ENCODE measurements at regions not wholly inside any gene's neighbourhood (a gene's known extent, or its start where the extent isn't known, plus 50 kb on each side); places are given as distances from the start of the nearest gene placed in this dataset.

- no peaks in the 10 kb centered on the region for H3K27me3 ChIP-seq (replicated peaks; ENCODE audit: insufficient read depth, low read depth, low read length, poor library complexity)
- no peak overlapping the region for H3K4me3 ChIP-seq (ENCODE audit: low read depth, low read length, poor library complexity, severe bottlenecking)
- intact Hi-C loops (cut with micrococcal nuclease; ENCODE audit: unreplicated experiment), result no loop called here
- CTCF ChIA-PET, result no interaction called here
- BruUV-seq (replicated peaks), result no TSS peak
- TF ChIP-seq CTCF (conservative IDR thresholded peaks at IDR 0.05; ENCODE audit: low read depth, low read length) (no peak), EZH2 (IDR thresholded peaks at IDR 0.05; ENCODE audit: borderline replicate concordance, low read depth, low read length, poor library complexity, severe bottlenecking) (no peak)
- POLR2A ChIA-PET (ENCODE audit: low non-redundant PET), result no interaction called here
- no peak overlapping the region for H3K27ac ChIP-seq (ENCODE audit: low read depth, low read length, poor library complexity, severe bottlenecking)
- H3K9me3 ChIP-seq (ENCODE audit: low read depth, low read length, poor library complexity, severe bottlenecking), result no peaks in the 10 kb centered on the region
- no peaks in the 10 kb centered on the region for H3K36me3 ChIP-seq (ENCODE audit: insufficient read depth, low read length, poor library complexity, severe bottlenecking)
- H3K4me1 ChIP-seq (ENCODE audit: insufficient read depth, low read length, poor library complexity, severe bottlenecking), result no peaks in the 10 kb centered on the region
- no peak for DNase-seq (ENCODE audit: low spot score)
Observed at GRCh38 chr9:10700291-10700690, 87.5 kb upstream of the PTPRD start.

DNA sequence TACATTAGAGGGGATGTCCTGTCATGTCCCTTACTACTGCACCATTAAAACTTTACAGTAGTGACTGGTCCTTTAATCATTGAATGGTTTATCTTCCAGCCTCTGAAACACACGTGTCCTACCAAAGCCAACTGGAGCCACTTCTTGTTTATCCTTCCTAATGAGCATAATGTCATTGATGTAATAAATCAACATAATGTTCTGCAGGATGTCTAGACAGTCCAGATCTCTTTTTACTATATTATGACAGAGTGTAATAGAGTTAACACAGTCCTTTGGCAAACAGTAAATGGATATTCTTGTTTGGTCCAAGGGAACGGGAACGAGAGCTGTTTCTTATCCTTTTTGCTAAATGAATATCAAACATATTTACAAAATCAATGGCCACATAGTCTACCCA is 88.1 kb upstream of the PTPRD start:
- H3K27me3 ChIP-seq (replicated peaks; ENCODE audit: insufficient read depth, low read depth, low read length, poor library complexity), result no peaks in the 10 kb centered on the region
- H3K4me1 ChIP-seq (ENCODE audit: insufficient read depth, low read length, poor library complexity, severe bottlenecking), result no peaks in the 10 kb centered on the region
- intact Hi-C loops (cut with micrococcal nuclease; ENCODE audit: unreplicated experiment), result no loop called here
- POLR2A ChIA-PET (ENCODE audit: low non-redundant PET), result no interaction called here
- DNase-seq (ENCODE audit: low spot score), result no peak
- no peaks in the 10 kb centered on the region for H3K9me3 ChIP-seq (ENCODE audit: low read depth, low read length, poor library complexity, severe bottlenecking)
- no TSS peak for BruUV-seq (replicated peaks)
- CTCF ChIA-PET, result no interaction called here
- H3K36me3 ChIP-seq (ENCODE audit: insufficient read depth, low read length, poor library complexity, severe bottlenecking), result no peaks in the 10 kb centered on the region
- no peak for TF ChIP-seq EZH2 (IDR thresholded peaks at IDR 0.05; ENCODE audit: borderline replicate concordance, low read depth, low read length, poor library complexity, severe bottlenecking)
- TF ChIP-seq CTCF (conservative IDR thresholded peaks at IDR 0.05; ENCODE audit: low read depth, low read length), result no peak
- no peak overlapping the region for H3K4me3 ChIP-seq (ENCODE audit: low read depth, low read length, poor library complexity, severe bottlenecking)
- no peak overlapping the region for H3K27ac ChIP-seq (ENCODE audit: low read depth, low read length, poor library complexity, severe bottlenecking)

DNA sequence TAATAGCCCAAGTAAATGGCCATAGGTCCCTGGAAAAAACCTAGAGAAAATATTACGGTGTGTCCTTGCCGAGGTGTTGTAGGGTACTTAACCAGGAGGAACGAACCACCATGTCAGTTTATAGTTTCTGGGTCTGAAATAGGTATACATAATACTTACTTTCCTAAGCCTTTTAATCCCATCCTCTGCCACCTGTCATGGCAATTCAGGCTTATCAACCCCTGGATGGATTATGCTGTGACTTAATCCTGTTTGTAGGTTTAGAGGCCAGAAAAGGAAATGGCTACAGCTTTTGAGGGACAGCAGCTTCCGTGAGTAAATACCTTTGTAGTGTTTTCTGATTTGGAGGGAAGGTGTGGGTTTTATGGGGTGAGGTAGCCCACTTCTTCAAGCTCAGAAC is 89.1 kb upstream of the PTPRD start:
- ChIA-PET POLR2A (ENCODE audit: low non-redundant PET) (no interaction called here), CTCF (no interaction called here)
- no peaks in the 10 kb centered on the region for H3K4me1 ChIP-seq (ENCODE audit: insufficient read depth, low read length, poor library complexity, severe bottlenecking)
- DNase-seq (ENCODE audit: low spot score), result no peak
- H3K27me3 ChIP-seq (replicated peaks; ENCODE audit: insufficient read depth, low read depth, low read length, poor library complexity), result no peaks in the 10 kb centered on the region
- H3K36me3 ChIP-seq (ENCODE audit: insufficient read depth, low read length, poor library complexity, severe bottlenecking), result no peaks in the 10 kb centered on the region
- intact Hi-C loops (cut with micrococcal nuclease; ENCODE audit: unreplicated experiment), result no loop called here
- H3K9me3 ChIP-seq (ENCODE audit: low read depth, low read length, poor library complexity, severe bottlenecking), result no peaks in the 10 kb centered on the region
- no peak overlapping the region for H3K27ac ChIP-seq (ENCODE audit: low read depth, low read length, poor library complexity, severe bottlenecking)
- H3K4me3 ChIP-seq (ENCODE audit: low read depth, low read length, poor library complexity, severe bottlenecking), result no peak overlapping the region
- TF ChIP-seq EZH2 (IDR thresholded peaks at IDR 0.05; ENCODE audit: borderline replicate concordance, low read depth, low read length, poor library complexity, severe bottlenecking) (no peak), CTCF (conservative IDR thresholded peaks at IDR 0.05; ENCODE audit: low read depth, low read length) (no peak)
- no TSS peak for BruUV-seq (replicated peaks)
